Pancreas (tissue), 10 donors: ENCODE measurements at regions not wholly inside any gene's neighbourhood (a gene's known extent, or its start where the extent isn't known, plus 50 kb on each side); places are given as distances from the start of the nearest gene placed in this dataset.

Experiments used
- ATAC-seq, 4 donors: fragments of 200-7000 bp; cut with Tn5 transposase; one replicate each; pipeline versions ENCODE4 v1.8.0 to v1.9.1; 2020; ENCODE audit warnings: mild to moderate bottlenecking in 4 of 4, moderate library complexity in 4 of 4
- DNase-seq, 6 donors: peaks; one replicate each; pipeline ENCODE4 v3.0.0-alpha.2; 2020
- FAIRE-seq: peaks from 2 replicates; lab custom pipeline; 2012; peaks lifted over from hg19 to GRCh38; lab: Jason Lieb, UNC
- H3K27ac ChIP-seq, 4 donors: fragments of 200-600 bp; sonication (generic); 1 replicate in 3 of 4; 2 replicates in 1 of 4; pipeline versions ENCODE4 v1.5.0 to v1.8.0; 2020
- H3K27me3 ChIP-seq, 4 donors: fragments of 200-600 bp; one replicate each; pipeline ENCODE4 v1.8.0; 2021
- H3K36me3 ChIP-seq, 3 donors: fragments of 200-600 bp; sonication (generic) in 1 of 3; one replicate each; pipeline versions ENCODE4 v1.5.0 to v1.8.0; 2020 to 2021
- H3K4me1 ChIP-seq, 3 donors: fragments of 200-600 bp; one replicate each; pipeline ENCODE4 v1.8.0; 2021
- H3K4me3 ChIP-seq, 4 donors: fragments of 200-600 bp; sonication (generic) in 2 of 4; one replicate each; pipeline versions ENCODE4 v1.5.0 to v1.8.0; 2020 to 2021
- H3K9me3 ChIP-seq, 4 donors: fragments of 200-600 bp; one replicate each; pipeline ENCODE4 v1.8.0; 2021
- WGBS, 2 donors: extraction: QIAGEN DNeasy Blood & Tissue Kit; methylation state at CpG; one replicate each; pipeline ENCODE4 v1.1.7; 2013; 5-methylcytosine and 5-hydroxymethylcytosine counted together
- intact Hi-C, 3 donors: fragments of 100-400 bp; cut with DNase I; formaldehyde crosslinking; loops; one replicate each; pipeline versions ENCODE4 v1.11.1 to v1.14.2; 2022
- TF ChIP-seq, protein P1 (sequence below), 4 donors: fragments of 200-600 bp; sonication (generic) in 3 of 4; IDR thresholded peaks; one replicate each; pipeline versions ENCODE4 v1.5.0 to v1.8.0; 2021; ENCODE audit warnings: antibody characterized with exemption in 4 of 4
- donor health status: healthy with polysubstance abuse.
- donor health status: DM: no; HTN: no; CAD: no; lungs with moderate emphysema.
- donor health status: DM: no; HTN: no; CAD: no.
- donor health status: control.
- donor health status: control.
- donor health status: Bipolar disorder and iron deficiency.
- donor health status: DM: yes; HTN: yes; CAD: no.
- donor health status: DM: no; HTN: no; CAD: no.
- donor health status: DM: no; HTN: no; CAD: no.
- donor health status: DM: yes; HTN: yes; CAD: no.

DNA sequence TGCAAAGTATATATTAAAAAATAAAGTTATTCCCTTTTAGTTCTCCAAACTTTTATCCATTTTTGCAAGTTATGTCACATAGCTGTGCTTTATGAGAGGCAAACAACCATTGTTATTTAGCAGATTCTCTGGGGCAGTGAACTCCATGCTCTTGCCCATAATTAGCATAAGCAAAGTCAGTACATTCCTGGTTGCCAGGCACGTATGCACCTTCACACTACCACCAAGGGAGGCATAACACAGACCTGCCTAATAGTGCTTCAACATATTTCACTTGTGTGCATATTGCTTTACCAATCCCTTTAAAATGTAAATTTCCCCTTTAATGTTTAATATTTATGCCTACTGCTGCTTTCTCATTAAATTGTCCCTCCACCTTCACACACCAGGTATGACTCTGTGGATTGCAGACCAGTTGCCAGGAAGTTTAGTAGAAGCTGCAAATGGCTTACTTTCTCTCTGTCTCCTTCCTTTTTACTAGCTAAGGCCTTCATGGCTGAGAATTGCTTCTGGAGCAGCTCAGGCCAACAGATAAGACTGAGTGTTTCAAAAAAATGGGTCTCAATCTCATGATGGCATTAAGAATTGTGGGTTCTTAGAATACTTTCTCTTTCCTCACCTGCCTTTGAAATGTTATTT lies 388.2 kb downstream of the PRR16 start:
- FAIRE-seq, result no peak
- H3K27me3 ChIP-seq, result no peaks in the 10 kb centered on the region
- H3K36me3 ChIP-seq, result no peaks in the 10 kb centered on the region
- intact Hi-C loops, result no loop called here
- H3K4me1 ChIP-seq, result no peaks in the 10 kb centered on the region
- no peak for DNase-seq
- no peak for ATAC-seq
- H3K27ac ChIP-seq, result no peak overlapping the region
- H3K9me3 ChIP-seq, result no peaks in the 10 kb centered on the region
- H3K4me3 ChIP-seq, result no peak overlapping the region
- 58 to 69% methylated on average over 1 of the region's 1 CpG for WGBS, 2 donors
- TF ChIP-seq, protein P1, sequence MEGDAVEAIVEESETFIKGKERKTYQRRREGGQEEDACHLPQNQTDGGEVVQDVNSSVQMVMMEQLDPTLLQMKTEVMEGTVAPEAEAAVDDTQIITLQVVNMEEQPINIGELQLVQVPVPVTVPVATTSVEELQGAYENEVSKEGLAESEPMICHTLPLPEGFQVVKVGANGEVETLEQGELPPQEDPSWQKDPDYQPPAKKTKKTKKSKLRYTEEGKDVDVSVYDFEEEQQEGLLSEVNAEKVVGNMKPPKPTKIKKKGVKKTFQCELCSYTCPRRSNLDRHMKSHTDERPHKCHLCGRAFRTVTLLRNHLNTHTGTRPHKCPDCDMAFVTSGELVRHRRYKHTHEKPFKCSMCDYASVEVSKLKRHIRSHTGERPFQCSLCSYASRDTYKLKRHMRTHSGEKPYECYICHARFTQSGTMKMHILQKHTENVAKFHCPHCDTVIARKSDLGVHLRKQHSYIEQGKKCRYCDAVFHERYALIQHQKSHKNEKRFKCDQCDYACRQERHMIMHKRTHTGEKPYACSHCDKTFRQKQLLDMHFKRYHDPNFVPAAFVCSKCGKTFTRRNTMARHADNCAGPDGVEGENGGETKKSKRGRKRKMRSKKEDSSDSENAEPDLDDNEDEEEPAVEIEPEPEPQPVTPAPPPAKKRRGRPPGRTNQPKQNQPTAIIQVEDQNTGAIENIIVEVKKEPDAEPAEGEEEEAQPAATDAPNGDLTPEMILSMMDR (IDR thresholded peaks at IDR 0.05), result no peak

DNA sequence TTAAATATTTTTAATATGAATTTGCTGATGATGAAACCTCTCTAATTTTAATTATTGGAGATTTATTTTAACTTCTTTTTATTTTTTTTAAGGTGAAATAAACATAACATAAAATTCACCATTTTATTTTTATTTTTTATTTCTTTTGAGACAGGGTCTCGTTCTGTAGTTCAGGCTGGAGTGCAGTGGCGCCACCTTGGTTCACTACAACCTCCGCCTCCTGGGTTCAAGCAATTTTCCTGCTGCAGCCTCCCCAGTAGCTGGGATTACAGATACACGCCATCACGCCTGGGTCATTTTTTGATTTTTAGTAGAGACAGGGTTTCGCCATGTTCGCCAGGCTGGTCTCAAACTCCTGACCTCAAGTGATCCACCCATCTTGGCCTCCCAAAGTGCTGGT lies 402.9 kb downstream of the PRR16 start:
- no peak overlapping the region for H3K4me3 ChIP-seq
- intact Hi-C loops, result no loop called here
- H3K36me3 ChIP-seq, result no peaks in the 10 kb centered on the region
- TF ChIP-seq, protein P1 (IDR thresholded peaks at IDR 0.05), result no peak
- FAIRE-seq (no peak), DNase-seq (no peak), ATAC-seq (no peak)
- H3K27me3 ChIP-seq, result no peaks in the 10 kb centered on the region
- 91 to 93% methylated on average over 7 of the region's 7 CpGs for WGBS, 2 donors
- no peaks in the 10 kb centered on the region for H3K9me3 ChIP-seq
- no peaks in the 10 kb centered on the region for H3K4me1 ChIP-seq
- H3K27ac ChIP-seq, result no peak overlapping the region

DNA sequence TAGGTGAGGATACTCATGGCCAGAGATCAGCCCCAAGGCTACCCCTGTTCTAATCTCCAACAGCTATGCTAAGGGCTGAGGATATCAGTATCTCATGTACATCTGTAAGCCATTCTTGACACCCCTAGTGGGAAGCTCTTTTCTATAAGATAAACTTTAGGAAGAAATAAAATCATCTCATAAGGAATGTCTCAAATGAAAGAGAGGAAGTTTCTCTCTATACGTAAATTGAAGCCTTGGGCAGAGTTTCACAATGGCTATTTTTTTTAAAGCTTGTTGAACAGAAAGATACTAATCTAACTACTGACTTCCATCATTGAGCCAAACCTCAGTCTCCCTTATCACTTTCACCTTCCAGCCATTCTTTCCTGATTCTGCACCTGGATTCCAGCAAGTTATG lies 405.7 kb downstream of the PRR16 start:
- WGBS, 2 donors, result 92 to 94% methylated on average over 1 of the region's 1 CpG
- intact Hi-C loops, result no loop called here
- H3K36me3 ChIP-seq, result no peaks in the 10 kb centered on the region

DNA sequence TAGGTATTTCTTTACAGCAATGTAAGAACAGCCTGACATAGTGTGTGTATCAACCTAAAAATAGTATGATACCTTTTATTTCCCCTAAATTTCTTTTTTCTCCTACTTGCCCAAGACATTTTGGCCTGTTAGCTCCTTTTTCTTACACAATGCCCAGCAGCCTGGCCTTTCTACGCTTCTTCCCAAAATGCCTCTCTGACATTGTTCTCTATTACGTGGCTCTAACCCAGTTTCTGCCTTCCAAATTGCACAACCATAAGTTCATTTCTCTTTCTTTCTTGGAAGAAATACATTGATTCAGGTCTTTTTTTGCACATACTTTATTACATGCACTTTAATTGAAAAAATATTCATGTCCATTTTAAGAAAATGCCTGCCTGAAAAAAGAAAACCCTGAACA lies 408.2 kb downstream of the PRR16 start:
- intact Hi-C loops, result no loop called here
- H3K36me3 ChIP-seq, result no peaks in the 10 kb centered on the region
- no peak overlapping the region for H3K27ac ChIP-seq
- no peak for FAIRE-seq
- no peak for DNase-seq
- H3K9me3 ChIP-seq, result no peaks in the 10 kb centered on the region
- no peaks in the 10 kb centered on the region for H3K27me3 ChIP-seq
- 84 to 90% methylated on average over 2 of the region's 2 CpGs for WGBS, 2 donors
- no peak for ATAC-seq
- no peaks in the 10 kb centered on the region for H3K4me1 ChIP-seq
- H3K4me3 ChIP-seq, result no peak overlapping the region
- TF ChIP-seq, protein P1 (IDR thresholded peaks at IDR 0.05), result no peak

More for the DNA sequence above, 405.7 kb downstream of the PRR16 start:
- H3K27ac ChIP-seq, result no peak overlapping the region
- H3K9me3 ChIP-seq, result no peaks in the 10 kb centered on the region
- H3K4me1 ChIP-seq, result no peaks in the 10 kb centered on the region
- no peak for ATAC-seq
- H3K27me3 ChIP-seq, result no peaks in the 10 kb centered on the region
- no peak for FAIRE-seq
- DNase-seq, result no peak
- TF ChIP-seq, protein P1 (IDR thresholded peaks at IDR 0.05), result no peak
- H3K4me3 ChIP-seq, result no peak overlapping the region

DNA sequence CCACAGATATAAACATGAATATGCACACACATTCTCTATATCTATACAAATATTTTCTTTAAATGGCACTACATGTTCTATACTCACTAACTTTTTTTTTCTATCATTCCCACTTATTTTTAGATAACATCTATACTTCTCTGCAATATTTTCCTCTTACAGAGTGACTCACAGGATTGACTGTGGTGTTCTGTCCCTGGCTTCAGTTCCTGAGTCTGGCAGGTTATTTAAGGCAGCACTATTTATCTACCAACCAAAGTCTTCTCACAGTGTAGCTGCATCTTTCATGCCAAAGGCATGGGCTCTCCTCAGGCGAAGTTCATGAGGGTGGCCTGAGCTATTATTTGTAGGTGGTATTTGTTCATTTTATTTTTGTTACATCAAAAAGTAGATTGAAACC lies 409.0 kb downstream of the PRR16 start:
- 78 to 86% methylated on average over 1 of the region's 1 CpG for WGBS, 2 donors
- ATAC-seq (no peak), FAIRE-seq (no peak), DNase-seq (no peak)
- Histone ChIP-seq H3K4me1 (no peaks in the 10 kb centered on the region), H3K4me3 (no peak overlapping the region), H3K27ac (no peak overlapping the region), H3K36me3 (no peaks in the 10 kb centered on the region), H3K9me3 (no peaks in the 10 kb centered on the region), H3K27me3 (no peaks in the 10 kb centered on the region)
- intact Hi-C loops, result no loop called here
- TF ChIP-seq, protein P1 (IDR thresholded peaks at IDR 0.05), result no peak
